ENCODE measurements at regions not wholly inside any gene's neighbourhood (a gene's known extent, or its start where the extent isn't known, plus 50 kb on each side); places are given as distances from the start of the nearest gene placed in this dataset.

DNA sequence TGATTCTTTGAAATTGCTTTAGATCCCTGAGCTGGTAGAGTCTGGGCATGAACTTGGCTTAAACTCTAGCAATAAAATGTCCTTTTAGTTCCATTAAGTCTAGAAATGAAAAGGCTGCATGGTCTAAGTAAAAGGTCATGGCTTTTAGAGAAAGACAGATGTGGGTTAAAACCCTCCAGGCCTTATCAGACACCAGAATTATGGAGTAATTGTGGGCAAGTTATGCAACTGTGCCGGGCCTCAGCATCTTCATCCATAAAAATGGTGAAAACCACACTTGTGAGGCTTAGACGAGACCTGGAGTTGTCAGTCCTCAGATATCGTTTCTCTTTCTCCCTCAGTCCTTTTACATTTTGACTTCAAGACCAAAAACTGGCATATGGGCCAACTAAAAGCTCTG, 597.9 kb upstream of the KIRREL3 start:
- TF ChIP-seq POLR2A (IDR thresholded peaks at IDR 0.05) = no peak
- TF ChIP-seq, protein P1, sequence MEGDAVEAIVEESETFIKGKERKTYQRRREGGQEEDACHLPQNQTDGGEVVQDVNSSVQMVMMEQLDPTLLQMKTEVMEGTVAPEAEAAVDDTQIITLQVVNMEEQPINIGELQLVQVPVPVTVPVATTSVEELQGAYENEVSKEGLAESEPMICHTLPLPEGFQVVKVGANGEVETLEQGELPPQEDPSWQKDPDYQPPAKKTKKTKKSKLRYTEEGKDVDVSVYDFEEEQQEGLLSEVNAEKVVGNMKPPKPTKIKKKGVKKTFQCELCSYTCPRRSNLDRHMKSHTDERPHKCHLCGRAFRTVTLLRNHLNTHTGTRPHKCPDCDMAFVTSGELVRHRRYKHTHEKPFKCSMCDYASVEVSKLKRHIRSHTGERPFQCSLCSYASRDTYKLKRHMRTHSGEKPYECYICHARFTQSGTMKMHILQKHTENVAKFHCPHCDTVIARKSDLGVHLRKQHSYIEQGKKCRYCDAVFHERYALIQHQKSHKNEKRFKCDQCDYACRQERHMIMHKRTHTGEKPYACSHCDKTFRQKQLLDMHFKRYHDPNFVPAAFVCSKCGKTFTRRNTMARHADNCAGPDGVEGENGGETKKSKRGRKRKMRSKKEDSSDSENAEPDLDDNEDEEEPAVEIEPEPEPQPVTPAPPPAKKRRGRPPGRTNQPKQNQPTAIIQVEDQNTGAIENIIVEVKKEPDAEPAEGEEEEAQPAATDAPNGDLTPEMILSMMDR (IDR thresholded peaks at IDR 0.05) = no peak
- H3K4me1 ChIP-seq = no peaks in the 10 kb centered on the region
- H3K9me3 ChIP-seq = no peaks in the 10 kb centered on the region
- intact Hi-C loops (cut with DNase I) = no loop called here
- no peak overlapping the region for H3K27ac ChIP-seq
- H3K36me3 ChIP-seq (replicated peaks in 1 of 2; ENCODE audit: insufficient read depth in 1 of 2, low read depth in 2 of 2) = no peaks in the 10 kb centered on the region
- no peak for ATAC-seq
- WGBS, 2 donors = 75 to 81% methylated on average over 3 of the region's 3 CpGs
- H3K4me3 ChIP-seq = no peak overlapping the region
- no peak for DNase-seq
- no peaks in the 10 kb centered on the region for H3K27me3 ChIP-seq

DNA sequence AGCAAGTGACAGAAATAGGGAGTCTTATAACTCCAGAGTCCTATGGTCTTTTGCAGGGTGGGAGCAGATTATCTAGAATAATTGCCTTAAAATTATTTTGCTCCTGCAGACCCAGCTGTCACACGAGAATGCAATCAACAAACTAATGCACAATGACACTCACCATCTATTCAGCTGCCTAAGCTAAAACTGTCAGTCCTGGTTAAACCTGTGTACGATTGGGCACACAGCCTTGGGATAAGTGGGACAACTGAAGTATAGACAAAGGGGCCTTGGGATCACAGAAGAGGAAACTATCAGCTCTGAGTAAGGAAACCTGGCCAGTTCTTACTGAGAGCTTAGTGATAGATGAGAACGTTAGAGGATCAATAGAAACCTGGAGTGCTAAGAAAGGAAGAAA, 595.9 kb upstream of the KIRREL3 start:
- no peak for ATAC-seq
- Histone ChIP-seq H3K4me3 (no peak overlapping the region), H3K27me3 (no peaks in the 10 kb centered on the region), H3K4me1 (no peaks in the 10 kb centered on the region), H3K27ac (no peak overlapping the region), H3K36me3 (replicated peaks in 1 of 2; ENCODE audit: insufficient read depth in 1 of 2, low read depth in 2 of 2) (no peaks in the 10 kb centered on the region), H3K9me3 (no peaks in the 10 kb centered on the region)
- no peak for TF ChIP-seq POLR2A (IDR thresholded peaks at IDR 0.05)
- TF ChIP-seq, protein P1 (IDR thresholded peaks at IDR 0.05) = no peak
- DNase-seq = no peak
- intact Hi-C loops (cut with DNase I) = no loop called here
- WGBS, 2 donors = 31 to 50% methylated on average over 3 of the region's 3 CpGs

DNA sequence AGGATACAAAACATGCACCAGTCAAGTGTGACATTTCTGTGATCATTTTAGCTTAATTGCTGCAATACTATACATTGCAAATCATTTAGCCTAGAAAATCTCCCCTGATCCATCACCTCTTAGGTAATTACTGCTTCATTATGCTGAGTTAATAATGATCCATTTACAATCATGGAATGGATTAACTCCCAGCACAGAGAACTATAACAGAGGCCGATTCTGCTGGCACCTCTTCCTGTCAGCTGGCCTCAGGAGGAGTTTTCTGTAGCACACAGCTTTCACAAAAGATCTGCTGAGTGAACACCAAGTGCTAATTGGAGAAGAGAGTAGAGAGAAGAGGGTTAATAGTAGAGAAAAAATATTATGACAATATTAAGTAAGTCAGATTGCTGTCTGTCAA, 591.8 kb upstream of the KIRREL3 start:
- no peak for TF ChIP-seq POLR2A (IDR thresholded peaks at IDR 0.05)
- TF ChIP-seq, protein P1 (IDR thresholded peaks at IDR 0.05) = no peak
- H3K27ac ChIP-seq = no peak overlapping the region
- H3K27me3 ChIP-seq = no peaks in the 10 kb centered on the region
- no peaks in the 10 kb centered on the region for H3K36me3 ChIP-seq (replicated peaks in 1 of 2; ENCODE audit: insufficient read depth in 1 of 2, low read depth in 2 of 2)
- no peak overlapping the region for H3K4me3 ChIP-seq
- DNase-seq (no peak), ATAC-seq (no peak)
- no peaks in the 10 kb centered on the region for H3K9me3 ChIP-seq
- WGBS, 2 donors = 33 to 56% methylated on average over 1 of the region's 1 CpG
- H3K4me1 ChIP-seq = no peaks in the 10 kb centered on the region
- intact Hi-C loops (cut with DNase I) = no loop called here

DNA sequence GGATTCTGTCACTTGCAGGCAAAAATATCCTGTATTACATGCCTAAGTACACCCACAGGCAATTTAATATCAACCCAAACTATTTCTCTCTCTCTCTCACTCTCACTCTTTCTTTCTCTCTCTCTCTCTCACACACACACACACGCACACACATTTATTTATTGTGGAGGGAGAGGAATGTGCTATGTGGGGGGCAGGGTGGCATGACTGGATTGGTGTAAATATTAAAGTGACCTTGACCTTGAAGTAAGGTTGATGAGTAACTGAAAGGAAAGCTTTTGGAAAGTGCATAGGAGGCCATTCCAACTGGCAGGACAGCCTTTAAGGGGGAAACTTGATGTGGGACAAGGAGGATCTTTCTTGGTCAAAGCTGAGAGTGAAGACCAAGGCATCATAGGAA, 589.7 kb upstream of the KIRREL3 start:
- DNase-seq = peak in 2 of 4 donors; percentile 8 to 11
- no peaks in the 10 kb centered on the region for H3K27me3 ChIP-seq

DNA sequence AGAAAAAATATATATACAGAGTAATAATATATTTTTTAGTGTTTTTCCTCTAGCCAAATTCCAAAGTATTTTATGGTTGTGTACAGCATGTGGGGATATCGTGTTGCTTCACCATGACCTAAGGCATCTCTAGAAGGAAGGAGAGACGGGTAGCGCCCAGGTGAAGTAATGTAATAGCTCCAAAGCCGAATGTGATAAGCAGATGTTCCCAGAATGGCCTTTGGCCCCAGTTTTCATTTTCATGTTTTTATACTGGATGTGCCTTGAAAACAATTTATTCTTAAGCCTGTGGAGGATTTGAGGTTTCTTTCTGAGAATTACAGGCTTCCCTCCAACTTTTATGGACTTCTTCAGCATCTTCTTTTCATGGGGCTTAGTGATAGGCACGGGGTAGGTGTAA, 587.9 kb upstream of the KIRREL3 start:
- no peak overlapping the region for H3K27ac ChIP-seq
- H3K4me1 ChIP-seq = no peaks in the 10 kb centered on the region
- WGBS, 2 donors = 85 to 90% methylated on average over 5 of the region's 5 CpGs
- no peak for ATAC-seq
- no peak for DNase-seq
- H3K9me3 ChIP-seq = no peaks in the 10 kb centered on the region
- H3K36me3 ChIP-seq (replicated peaks in 1 of 2; ENCODE audit: insufficient read depth in 1 of 2, low read depth in 2 of 2) = no peaks in the 10 kb centered on the region
- intact Hi-C loops (cut with DNase I) = no loop called here
- no peak for TF ChIP-seq POLR2A (IDR thresholded peaks at IDR 0.05)
- TF ChIP-seq, protein P1 (IDR thresholded peaks at IDR 0.05) = no peak
- no peaks in the 10 kb centered on the region for H3K27me3 ChIP-seq
- H3K4me3 ChIP-seq = no peak overlapping the region

More for the DNA sequence above, 589.7 kb upstream of the KIRREL3 start:
- Histone ChIP-seq H3K9me3 (no peaks in the 10 kb centered on the region), H3K27ac (no peak overlapping the region), H3K36me3 (replicated peaks in 1 of 2; ENCODE audit: insufficient read depth in 1 of 2, low read depth in 2 of 2) (no peaks in the 10 kb centered on the region), H3K4me1 (no peaks in the 10 kb centered on the region), H3K4me3 (no peak overlapping the region)
- 31 to 32% methylated on average over 1 of the region's 1 CpG for WGBS, 2 donors
- TF ChIP-seq POLR2A (IDR thresholded peaks at IDR 0.05) = no peak
- TF ChIP-seq, protein P1 (IDR thresholded peaks at IDR 0.05) = no peak
- intact Hi-C loops (cut with DNase I) = no loop called here
- peak; percentile 38 for ATAC-seq

Measured in body of pancreas (tissue), 4 donors.